CD14-positive monocyte (primary cell): ENCODE measurements at regions not wholly inside any gene's neighbourhood (a gene's known extent, or its start where the extent isn't known, plus 50 kb on each side); places are given as distances from the start of the nearest gene placed in this dataset.
"Not testable (repeated sequence)": the region's sequence is repeated elsewhere in the genome, so short reads cannot be mapped to it uniquely, and the experiment has no call there.

Experiments
- DNase-seq, 3 donors: peaks; one replicate each; pipeline ENCODE4 v3.0.0-alpha.2; 2011 to 2022
- H2AFZ ChIP-seq: 2 replicates; pipeline ENCODE4 v1.6.0; 2012; ENCODE audit warnings: mild to moderate bottlenecking, low read depth, low read length, inconsistent platforms; ENCODE audit not compliant: insufficient read depth, poor library complexity, severe bottlenecking
- H3K27ac ChIP-seq, 2 donors: 1 replicate in 1 of 2; 2 replicates in 1 of 2; pipeline ENCODE4 v1.5.1; 2012 to 2013; ENCODE audit warnings: low read length in 2 of 2, control low read depth in 1 of 2, inconsistent platforms in 1 of 2, low read depth in 1 of 2, mild to moderate bottlenecking in 1 of 2
- H3K27me3 ChIP-seq, 2 donors: one replicate each; pipeline versions ENCODE4 v1.6.0 to v1.6.1; 2011 to 2013; ENCODE audit warnings: low read length in 2 of 2; ENCODE audit not compliant: control insufficient read depth in 2 of 2, insufficient read depth in 2 of 2
- H3K36me3 ChIP-seq, 2 donors: replicated peaks in 1 of 2; 1 replicate in 1 of 2; 2 replicates in 1 of 2; pipeline versions ENCODE4 v1.5.1 to v1.6.1; 2012 to 2013; ENCODE audit warnings: low read length in 2 of 2, control low read depth in 1 of 2, inconsistent platforms in 1 of 2, mild to moderate bottlenecking in 1 of 2; ENCODE audit not compliant: insufficient read depth in 2 of 2, control insufficient read depth in 1 of 2
- H3K4me1 ChIP-seq, 2 donors: 1 replicate in 1 of 2; 2 replicates in 1 of 2; pipeline versions ENCODE4 v1.5.1 to v1.6.1; 2012 to 2013; ENCODE audit warnings: low read length in 2 of 2, control low read depth in 1 of 2, inconsistent platforms in 1 of 2, mild to moderate bottlenecking in 1 of 2, moderate library complexity in 1 of 2; ENCODE audit not compliant: insufficient read depth in 2 of 2, control insufficient read depth in 1 of 2
- H3K4me2 ChIP-seq: replicated peaks from 2 replicates; pipeline ENCODE3; 2012; ENCODE audit warnings: low read length, moderate library complexity, mild to moderate bottlenecking; ENCODE audit not compliant: poor library complexity, severe bottlenecking; ENCODE audit errors: extremely low read depth
- H3K4me3 ChIP-seq, 3 experiments: fragments of 200-600 bp in 1 of 3; sonication (generic) in 1 of 3; replicated peaks in 1 of 3; 1 replicate in 2 of 3; 2 replicates in 1 of 3; pipeline ENCODE4 v1.5.1; 2011 to 2013; ENCODE audit warnings: low read length in 3 of 3, mild to moderate bottlenecking in 3 of 3, control low read depth in 2 of 3, low read depth in 2 of 3, inconsistent platforms in 1 of 3, moderate library complexity in 1 of 3
- H3K79me2 ChIP-seq: 2 replicates; pipeline ENCODE4 v1.6.0; 2012; ENCODE audit warnings: mild to moderate bottlenecking, control low read depth, inconsistent platforms, low read length, moderate library complexity; ENCODE audit not compliant: insufficient read depth
- H3K9ac ChIP-seq: 2 replicates; pipeline ENCODE4 v1.6.0; 2017; ENCODE audit warnings: low read length, mild to moderate bottlenecking; ENCODE audit not compliant: insufficient read depth, poor library complexity, severe bottlenecking
- H3K9me3 ChIP-seq, 2 donors: replicated peaks in 1 of 2; 1 replicate in 1 of 2; 2 replicates in 1 of 2; pipeline versions ENCODE4 v1.5.1 to v1.6.1; 2012 to 2013; ENCODE audit warnings: low read length in 2 of 2, control low read depth in 1 of 2; ENCODE audit not compliant: control insufficient read depth in 1 of 2, insufficient read depth in 1 of 2
- H4K20me1 ChIP-seq: 2 replicates; pipeline ENCODE4 v1.6.0; 2012; ENCODE audit warnings: mild to moderate bottlenecking, low read length, control low read depth, moderate library complexity; ENCODE audit not compliant: insufficient read depth
- H3K27ac Mint-ChIP-seq, 7 donors: one replicate each; pipeline ENCODE4 v1.8.0; 2020; ENCODE audit warnings: mild to moderate bottlenecking in 7 of 7, mixed read lengths in 7 of 7, moderate library complexity in 6 of 7, inconsistent platforms in 2 of 7
- H3K27me3 Mint-ChIP-seq, 3 donors: one replicate each; pipeline ENCODE4 v1.8.0; 2021 to 2022; ENCODE audit warnings: low read depth in 3 of 3, mild to moderate bottlenecking in 3 of 3, mixed read lengths in 3 of 3, moderate library complexity in 3 of 3, inconsistent platforms in 1 of 3
- H3K36me3 Mint-ChIP-seq, 2 donors: one replicate each; pipeline ENCODE4 v1.8.0; 2020; ENCODE audit warnings: mixed read lengths in 2 of 2, inconsistent platforms in 1 of 2, mild to moderate bottlenecking in 1 of 2
- H3K4me1 Mint-ChIP-seq: one replicate; pipeline ENCODE4 v1.8.0; 2020; ENCODE audit warnings: mild to moderate bottlenecking, mixed read lengths
- H3K4me3 Mint-ChIP-seq, 2 donors: one replicate each; pipeline ENCODE4 v1.8.0; 2020; ENCODE audit warnings: mild to moderate bottlenecking in 2 of 2, mixed read lengths in 2 of 2, moderate library complexity in 1 of 2
- H3K9me3 Mint-ChIP-seq, 7 donors: one replicate each; pipeline ENCODE4 v1.8.0; 2020 to 2022; ENCODE audit warnings: mixed read lengths in 7 of 7, mild to moderate bottlenecking in 6 of 7, moderate library complexity in 6 of 7, inconsistent platforms in 2 of 7
- WGBS: methylation state at CpG from one replicate; pipeline ENCODE4 v1.1.5; 2013; ENCODE audit warnings: missing lambda C conversion rate; ENCODE audit not compliant: insufficient coverage; 5-methylcytosine and 5-hydroxymethylcytosine counted together
- intact Hi-C, 2 donors: fragments of 100-400 bp; cut with micrococcal nuclease; formaldehyde crosslinking; loops; one replicate each; pipeline versions ENCODE4 v1.15.0 to v1.15.1; 2023
- TF ChIP-seq, protein P1 (sequence below): fragments of 200-600 bp; IDR thresholded peaks from one replicate; pipeline ENCODE4 v1.8.0; 2022; ENCODE audit warnings: antibody characterized with exemption, mild to moderate bottlenecking

DNA sequence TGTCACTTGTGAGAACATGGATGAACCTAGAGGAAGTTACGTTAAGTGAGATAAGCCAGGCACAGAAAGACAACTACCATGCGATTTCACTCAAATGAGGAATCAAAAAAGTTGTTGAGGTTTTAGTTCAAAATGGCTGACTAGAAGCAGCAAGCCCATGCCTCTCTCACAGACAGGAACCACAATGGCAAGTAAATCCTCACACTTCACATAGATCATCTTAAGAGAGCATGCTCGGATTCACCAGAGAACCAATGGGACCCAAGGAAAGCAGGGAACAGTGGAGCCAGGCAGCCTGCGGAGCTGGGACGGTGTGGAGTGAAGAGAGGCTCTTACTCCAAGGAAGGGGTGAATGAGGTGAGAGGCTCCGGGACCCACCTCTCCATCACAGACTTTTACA, 581.0 kb downstream of the UQCRFS1 start:
- no peaks in the 10 kb centered on the region for H3K36me3 Mint-ChIP-seq
- peaks cover 0 to 5% (median 3%) of the 10 kb centered on the region in 3 donors for H3K27me3 Mint-ChIP-seq
- no peaks in the 10 kb centered on the region for H4K20me1 ChIP-seq
- intact Hi-C loops, result loop anchor here (2.0 to 5.0 kb wide), 2 partner anchors 165 kb away; no protein-coding TSS in a partner anchor
- H3K9me3 ChIP-seq, result peaks cover 0 to 3% of the 10 kb centered on the region in 2 donors
- H3K9ac ChIP-seq, result no peak overlapping the region
- no peak for DNase-seq
- H3K36me3 ChIP-seq, result no peaks in the 10 kb centered on the region
- no peaks in the 10 kb centered on the region for H3K4me1 Mint-ChIP-seq
- no peaks in the 10 kb centered on the region for H3K27me3 ChIP-seq
- no peak overlapping the region for H3K27ac Mint-ChIP-seq
- H3K9me3 Mint-ChIP-seq, result peaks cover 2 to 8% (median 5%) of the 10 kb centered on the region in 7 donors
- H3K4me2 ChIP-seq, result no peak overlapping the region
- no peak overlapping the region for H3K4me3 Mint-ChIP-seq
- H3K79me2 ChIP-seq, result no peaks in the 10 kb centered on the region
- no peak overlapping the region for H2AFZ ChIP-seq
- WGBS, result no CpG with 5 or more reads among the region's 6 CpGs
- no peaks in the 10 kb centered on the region for H3K4me1 ChIP-seq
- TF ChIP-seq, protein P1, sequence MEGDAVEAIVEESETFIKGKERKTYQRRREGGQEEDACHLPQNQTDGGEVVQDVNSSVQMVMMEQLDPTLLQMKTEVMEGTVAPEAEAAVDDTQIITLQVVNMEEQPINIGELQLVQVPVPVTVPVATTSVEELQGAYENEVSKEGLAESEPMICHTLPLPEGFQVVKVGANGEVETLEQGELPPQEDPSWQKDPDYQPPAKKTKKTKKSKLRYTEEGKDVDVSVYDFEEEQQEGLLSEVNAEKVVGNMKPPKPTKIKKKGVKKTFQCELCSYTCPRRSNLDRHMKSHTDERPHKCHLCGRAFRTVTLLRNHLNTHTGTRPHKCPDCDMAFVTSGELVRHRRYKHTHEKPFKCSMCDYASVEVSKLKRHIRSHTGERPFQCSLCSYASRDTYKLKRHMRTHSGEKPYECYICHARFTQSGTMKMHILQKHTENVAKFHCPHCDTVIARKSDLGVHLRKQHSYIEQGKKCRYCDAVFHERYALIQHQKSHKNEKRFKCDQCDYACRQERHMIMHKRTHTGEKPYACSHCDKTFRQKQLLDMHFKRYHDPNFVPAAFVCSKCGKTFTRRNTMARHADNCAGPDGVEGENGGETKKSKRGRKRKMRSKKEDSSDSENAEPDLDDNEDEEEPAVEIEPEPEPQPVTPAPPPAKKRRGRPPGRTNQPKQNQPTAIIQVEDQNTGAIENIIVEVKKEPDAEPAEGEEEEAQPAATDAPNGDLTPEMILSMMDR, result no peak
- no peak overlapping the region for H3K4me3 ChIP-seq
- no peak overlapping the region for H3K27ac ChIP-seq

DNA sequence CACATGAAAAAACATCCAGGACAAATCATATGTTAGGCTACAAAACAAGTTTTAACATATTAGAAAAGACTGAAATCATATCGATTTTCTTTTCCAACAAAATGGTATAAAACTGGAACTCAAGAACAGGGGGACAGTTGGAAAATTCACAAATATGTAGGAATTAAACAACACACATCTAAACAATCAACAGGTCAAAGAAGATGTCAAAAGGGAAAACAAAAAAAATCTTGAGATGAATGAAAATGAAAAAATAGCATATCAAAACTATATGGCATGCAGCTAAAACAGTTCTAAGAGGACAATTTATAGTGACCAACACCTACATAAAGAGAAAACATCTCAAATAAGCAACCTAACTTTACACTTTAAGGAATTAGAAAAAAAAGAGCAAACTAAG, 585.3 kb downstream of the UQCRFS1 start:
- H3K4me2 ChIP-seq, result no peak overlapping the region
- WGBS, result no CpG with 5 or more reads among the region's 1 CpG
- Mint-ChIP-seq H3K4me1 (no peaks in the 10 kb centered on the region), H3K27ac (no peak overlapping the region), H3K9me3 (peaks cover 0 to 12% (median 6%) of the 10 kb centered on the region in 7 donors), H3K4me3 (no peak overlapping the region), H3K36me3 (no peaks in the 10 kb centered on the region), H3K27me3 (peaks cover 0 to 4% (median 2%) of the 10 kb centered on the region in 3 donors)
- H2AFZ ChIP-seq, result no peak overlapping the region
- DNase-seq, result no peak
- no peaks in the 10 kb centered on the region for H3K79me2 ChIP-seq
- intact Hi-C loops, result no loop called here
- no peak overlapping the region for H3K27ac ChIP-seq
- TF ChIP-seq, protein P1, result no peak
- no peaks in the 10 kb centered on the region for H4K20me1 ChIP-seq
- no peak overlapping the region for H3K4me3 ChIP-seq
- H3K9ac ChIP-seq, result no peak overlapping the region
- H3K36me3 ChIP-seq, result no peaks in the 10 kb centered on the region
- H3K27me3 ChIP-seq, result no peaks in the 10 kb centered on the region
- H3K4me1 ChIP-seq, result no peaks in the 10 kb centered on the region
- H3K9me3 ChIP-seq, result peaks cover 0 to 3% of the 10 kb centered on the region in 2 donors

DNA sequence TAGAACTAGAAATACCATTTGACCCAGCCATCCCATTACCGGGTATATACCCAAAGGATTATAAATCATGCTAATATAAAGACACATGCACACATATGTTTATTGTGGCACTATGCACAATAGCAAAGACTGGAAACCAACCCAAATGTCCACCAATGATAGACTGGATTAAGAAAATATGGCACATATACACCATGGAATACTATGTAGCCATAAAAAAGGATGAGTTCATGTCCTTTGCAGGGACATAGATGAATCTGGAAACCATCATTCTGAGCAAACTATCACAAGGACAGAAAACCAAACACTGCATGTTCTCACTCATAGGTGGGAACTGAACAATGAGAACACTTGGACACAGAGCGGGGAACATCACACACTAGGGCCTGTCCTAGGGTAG, 586.5 kb downstream of the UQCRFS1 start:
- H3K4me3 Mint-ChIP-seq, H4K20me1 ChIP-seq, H3K4me3 ChIP-seq, H3K36me3 Mint-ChIP-seq, H2AFZ ChIP-seq, H3K27me3 Mint-ChIP-seq, intact Hi-C loops, DNase-seq, H3K9ac ChIP-seq, H3K27ac ChIP-seq, H3K4me1 Mint-ChIP-seq, H3K27ac Mint-ChIP-seq, H3K79me2 ChIP-seq, H3K9me3 ChIP-seq, H3K36me3 ChIP-seq, H3K4me2 ChIP-seq, H3K4me1 ChIP-seq, H3K27me3 ChIP-seq: not testable (repeated sequence)
- H3K9me3 Mint-ChIP-seq, result peaks cover 0 to 12% (median 6%) of the 10 kb centered on the region in 7 donors
- no CpG with 5 or more reads among the region's 2 CpGs for whole genome bisulfite sequencing
